ENCODE measurements at regions not wholly inside any gene's neighbourhood (a gene's known extent, or its start where the extent isn't known, plus 50 kb on each side); places are given as distances from the start of the nearest gene placed in this dataset.

- DNase-seq: no peak
These were observed 501.6 kb downstream of the MID1IP1 start for GRCh38 chrX:39302838-39303237.

GRCh38 chrX:39304746-39305145 lies 503.5 kb downstream of the MID1IP1 start:
- no peak for DNase-seq

DNA sequence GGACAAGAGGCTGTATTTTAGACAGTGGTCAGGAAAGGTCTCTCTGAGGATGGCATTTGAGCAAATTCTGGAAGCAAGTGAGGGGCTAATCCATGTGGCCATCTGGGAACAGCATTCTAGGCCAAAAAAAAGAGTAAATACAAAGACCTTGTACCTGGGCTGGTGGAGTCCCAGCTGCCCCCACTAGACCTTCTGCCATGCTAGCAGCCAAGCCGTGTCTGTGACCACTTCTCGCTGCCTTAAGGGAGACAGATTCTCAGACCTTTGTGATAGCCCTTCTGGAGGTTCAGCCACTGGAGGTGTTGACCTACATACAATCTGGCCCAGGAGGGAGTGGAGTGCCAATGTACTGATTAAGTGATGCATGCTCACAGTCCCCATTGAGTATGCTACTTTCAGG lies 506.2 kb downstream of the MID1IP1 start:
- no peak for DNase-seq

DNA sequence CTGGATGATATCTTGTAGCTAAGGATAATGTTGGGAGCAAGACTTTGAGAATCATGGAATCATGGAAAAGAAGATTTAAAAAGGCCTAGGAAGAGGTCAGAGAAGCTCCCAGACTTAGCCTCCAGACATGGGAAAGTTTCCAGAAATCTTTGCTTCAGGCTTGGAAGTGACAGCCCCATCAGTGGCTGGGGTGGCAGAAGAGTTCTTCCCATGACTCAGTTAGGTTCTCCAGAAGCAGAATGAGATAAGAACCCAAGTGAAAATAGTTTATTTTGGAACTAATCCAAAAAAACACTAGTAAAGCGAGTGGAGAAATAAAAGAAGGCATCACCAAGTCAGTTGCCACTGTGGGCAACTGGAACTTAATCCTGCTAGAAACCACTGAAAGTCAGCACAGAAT lies 506.9 kb downstream of the MID1IP1 start:
- DNase-seq: no peak

- DNase-seq: no peak
These were observed 507.9 kb downstream of the MID1IP1 start for GRCh38 chrX:39309018-39309635.

GRCh38 chrX:39309721-39310152 lies 508.5 kb downstream of the MID1IP1 start:
- DNase-seq: no peak

DNA sequence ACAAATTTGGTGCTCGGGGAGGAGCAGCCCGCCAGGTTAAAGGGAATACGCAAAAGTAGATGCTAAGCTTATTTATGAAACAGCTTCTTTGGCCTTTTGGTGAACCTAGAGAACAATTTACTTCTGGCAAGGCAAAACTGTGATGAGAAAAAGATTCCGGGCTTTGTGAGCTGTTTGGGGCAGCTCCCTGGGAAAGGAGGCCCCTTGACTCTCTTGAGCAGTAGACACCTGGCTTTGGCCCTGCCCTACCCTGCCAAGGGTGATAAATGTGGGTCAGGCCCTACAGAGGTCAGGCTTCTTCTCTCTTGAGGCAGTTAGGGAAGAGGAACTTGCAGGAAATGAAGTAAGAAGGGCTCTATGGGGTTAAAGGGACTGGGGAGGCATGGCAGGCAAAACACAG lies 509.6 kb downstream of the MID1IP1 start:
- DNase-seq: no peak

DNA sequence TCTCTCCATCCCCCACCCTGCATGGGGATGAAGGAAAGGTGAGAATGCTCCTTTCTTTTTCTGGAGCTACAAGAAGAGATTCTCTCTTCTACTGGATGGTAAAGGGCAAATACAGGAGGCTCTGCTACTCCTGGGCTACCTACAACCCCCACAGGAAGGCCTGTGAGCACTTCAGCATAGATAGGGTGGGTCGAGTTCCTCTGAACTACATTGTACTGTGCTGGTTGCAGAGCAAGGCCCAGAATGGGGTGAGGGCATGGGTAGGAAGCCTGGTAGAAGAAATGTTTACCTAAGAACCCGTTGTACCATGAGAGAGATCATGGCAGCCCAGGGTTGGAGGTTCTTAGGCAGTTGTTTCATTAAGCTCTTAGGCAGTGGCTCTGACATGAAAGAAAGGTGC lies 510.4 kb downstream of the MID1IP1 start:
- no peak for DNase-seq

- DNase-seq: no peak
These were observed 511.9 kb downstream of the MID1IP1 start for GRCh38 chrX:39313146-39313545.

- no peak for DNase-seq
These were observed 517.5 kb downstream of the MID1IP1 start for GRCh38 chrX:39318506-39319343.

DNA sequence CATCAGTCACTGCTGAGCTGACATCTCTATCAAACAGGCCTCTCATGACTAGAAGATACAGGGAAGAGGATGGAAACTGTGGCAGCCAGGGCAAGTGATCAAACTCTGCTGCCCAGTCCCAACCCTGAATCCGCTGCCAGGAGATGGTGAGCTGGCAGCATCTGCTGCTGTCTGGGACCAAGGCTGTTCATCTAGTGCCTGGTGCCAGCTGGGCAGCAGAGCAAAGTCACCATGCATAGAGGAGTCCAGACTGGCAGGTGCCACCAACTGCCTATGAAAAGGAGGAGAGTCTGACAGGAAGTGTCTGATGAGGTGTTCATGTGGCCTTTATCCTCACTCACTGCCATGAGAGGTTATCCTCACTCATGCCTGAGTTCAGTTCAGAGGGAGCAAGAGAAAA lies 518.9 kb downstream of the MID1IP1 start:
- DNase-seq: peak; percentile 87

DNA sequence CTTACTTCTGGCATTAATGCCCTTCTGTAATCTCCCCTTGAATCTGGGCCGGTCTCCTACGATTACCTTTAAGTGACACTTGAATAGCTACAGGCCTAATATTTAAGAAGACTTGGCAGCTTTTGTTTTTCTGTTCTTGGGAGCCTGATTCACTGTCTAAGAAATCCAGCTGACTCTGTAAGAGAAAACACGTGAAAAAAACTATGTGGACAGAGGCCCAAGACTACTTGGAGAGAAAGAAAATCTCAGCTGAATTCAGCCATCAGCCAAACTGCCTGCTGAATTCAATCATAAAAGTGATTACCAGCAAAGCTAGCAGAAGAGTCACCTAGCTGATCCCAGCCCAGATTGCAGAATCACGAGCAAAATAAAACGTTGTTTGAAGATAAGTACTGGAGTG lies 521.2 kb downstream of the MID1IP1 start:
- no peak for DNase-seq

GRCh38 chrX:39324233-39324930 lies 523.1 kb downstream of the MID1IP1 start:
- peak; percentile 34 for DNase-seq

- no peak for DNase-seq
These were observed 526.0 kb downstream of the MID1IP1 start for GRCh38 chrX:39327255-39327654.

DNA sequence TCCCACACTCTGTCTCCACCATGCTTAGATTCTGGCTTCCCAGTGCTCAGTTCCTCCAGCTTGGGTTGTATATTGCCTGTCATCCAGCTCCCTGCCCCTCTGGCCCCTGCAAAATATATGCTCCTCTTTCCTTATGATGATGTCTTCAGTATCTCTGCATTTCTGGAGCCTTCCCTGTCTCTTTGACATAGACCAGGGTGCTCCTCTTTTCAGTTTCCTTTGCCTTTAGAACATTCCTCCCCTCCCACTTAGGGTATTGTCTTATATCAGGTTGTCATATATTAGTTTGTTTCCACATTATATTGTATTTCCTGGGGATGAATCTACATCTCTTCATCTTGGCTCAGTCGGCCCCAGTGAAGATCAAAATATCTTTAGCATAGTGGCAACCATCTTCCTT lies 526.4 kb downstream of the MID1IP1 start:
- DNase-seq: no peak

GRCh38 chrX:39328661-39329060 lies 527.4 kb downstream of the MID1IP1 start:
- DNase-seq: no peak

DNA sequence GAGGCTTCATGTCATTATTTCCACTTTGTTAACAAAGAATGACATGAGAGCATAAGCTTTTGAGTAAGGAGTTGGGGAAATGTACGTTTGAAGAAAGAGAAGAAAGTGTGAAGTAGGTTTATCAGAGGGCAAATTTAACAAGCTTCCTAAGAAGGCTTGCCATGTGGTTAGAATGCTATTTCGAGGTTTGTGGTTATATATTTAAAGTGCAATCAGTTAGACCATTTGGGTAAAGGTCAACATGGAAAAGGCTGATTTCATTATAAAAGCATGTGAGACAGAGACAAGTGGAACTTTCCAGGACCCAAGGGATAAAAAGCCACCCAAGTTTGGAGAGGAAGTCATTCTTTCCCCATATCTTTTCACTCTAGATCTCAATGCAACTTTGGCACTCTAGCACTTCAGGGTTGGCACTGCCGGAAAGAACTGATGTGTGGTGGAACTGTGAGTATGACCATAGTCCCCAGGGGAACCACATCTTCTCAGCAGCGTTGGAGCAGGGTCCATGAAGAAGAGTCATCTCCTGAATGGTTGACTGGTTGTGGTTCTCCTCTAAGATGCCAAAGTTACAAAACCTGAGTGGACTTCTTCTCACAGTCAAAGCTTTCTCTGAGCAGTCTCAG lies 529.9 kb downstream of the MID1IP1 start:
- DNase-seq: no peak

DNA sequence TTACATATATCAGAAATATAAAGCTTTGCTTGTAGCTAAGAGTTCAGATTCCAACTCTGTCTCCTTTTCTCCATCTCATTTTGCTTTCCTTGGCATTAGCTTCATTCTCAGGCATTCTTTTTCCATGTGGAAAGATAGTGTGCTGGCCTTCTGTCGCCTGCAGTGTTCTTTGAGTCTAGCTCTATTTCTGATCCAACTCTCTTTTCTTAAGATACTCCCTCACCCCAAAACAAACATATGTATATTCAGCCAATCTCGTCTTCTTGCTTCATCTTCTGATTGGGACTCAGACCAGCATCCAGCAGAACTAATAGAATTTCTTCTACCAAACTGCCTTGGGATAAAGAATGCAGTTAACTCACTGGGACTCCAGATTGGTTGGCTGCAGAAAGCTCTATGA lies 532.2 kb downstream of the MID1IP1 start:
- no peak for DNase-seq

- no peak for DNase-seq
These were observed 534.4 kb downstream of the MID1IP1 start for GRCh38 chrX:39335513-39336235.

GRCh38 chrX:39336671-39337311 lies 535.5 kb downstream of the MID1IP1 start:
- peak; percentile 58 for DNase-seq

DNA sequence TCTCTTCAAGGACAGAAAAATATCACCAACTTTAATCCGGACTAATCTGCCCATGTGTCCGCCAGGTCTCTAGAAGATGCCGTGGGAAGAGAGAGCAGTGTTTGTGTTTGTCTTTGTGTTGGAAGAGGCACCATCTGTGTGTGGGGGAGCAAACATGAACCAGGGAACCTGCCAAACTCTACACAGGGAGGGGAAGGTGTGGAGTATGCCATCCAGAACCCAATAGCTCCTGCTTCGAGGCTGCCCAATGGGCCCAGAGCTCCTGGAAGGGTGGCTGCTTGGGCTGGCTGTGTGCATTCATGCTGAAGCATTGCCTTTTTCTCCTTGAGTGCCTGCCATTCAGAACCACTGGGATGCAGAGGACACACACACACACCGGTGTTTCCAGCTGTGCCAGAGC lies 536.2 kb downstream of the MID1IP1 start:
- peak; percentile 41 for DNase-seq

GRCh38 chrX:39338583-39338982 lies 537.3 kb downstream of the MID1IP1 start:
- no peak for DNase-seq
